ENCODE measurements at regions not wholly inside any gene's neighbourhood (a gene's known extent, or its start where the extent isn't known, plus 50 kb on each side); places are given as distances from the start of the nearest gene placed in this dataset.

- DNase-seq (ENCODE audit: low spot score in 2 of 2, unreplicated experiment in 2 of 2) = no peak
- Mint-ChIP-seq H3K4me3 (no peak overlapping the region), H3K9me3 (peaks cover 13% of the 10 kb centered on the region), H3K36me3 (peaks cover 1% of the 10 kb centered on the region), H3K4me1 (peaks cover 8% of the 10 kb centered on the region), H3K27ac (no peak overlapping the region), H3K27me3 (ENCODE audit: low read depth) (no peaks in the 10 kb centered on the region)
- TF ChIP-seq CTCF (IDR thresholded peaks at IDR 0.05; ENCODE audit: unreplicated experiment) = no peak
Measured at GRCh38 chr7:22676385-22676784, 50.6 kb upstream of the IL6 start.

- H3K36me3 Mint-ChIP-seq = peaks cover 1% of the 10 kb centered on the region
- H3K27ac Mint-ChIP-seq = no peak overlapping the region
- peaks cover 13% of the 10 kb centered on the region for H3K9me3 Mint-ChIP-seq
- H3K4me1 Mint-ChIP-seq = peaks cover 10% of the 10 kb centered on the region
- no peak for DNase-seq (ENCODE audit: low spot score in 2 of 2, unreplicated experiment in 2 of 2)
- TF ChIP-seq CTCF (IDR thresholded peaks at IDR 0.05; ENCODE audit: unreplicated experiment) = no peak
- H3K4me3 Mint-ChIP-seq = no peak overlapping the region
- H3K27me3 Mint-ChIP-seq (ENCODE audit: low read depth) = no peaks in the 10 kb centered on the region
Measured at GRCh38 chr7:22675917-22676343, 51.1 kb upstream of the IL6 start.

- Mint-ChIP-seq H3K27ac (no peak overlapping the region), H3K27me3 (ENCODE audit: low read depth) (no peaks in the 10 kb centered on the region), H3K36me3 (peaks cover 1% of the 10 kb centered on the region), H3K9me3 (peaks cover 13% of the 10 kb centered on the region), H3K4me1 (peaks cover 10% of the 10 kb centered on the region), H3K4me3 (no peak overlapping the region)
- no peak for TF ChIP-seq CTCF (IDR thresholded peaks at IDR 0.05; ENCODE audit: unreplicated experiment)
- no peak for DNase-seq (ENCODE audit: low spot score in 2 of 2, unreplicated experiment in 2 of 2)
Measured at GRCh38 chr7:22675421-22675820, 51.6 kb upstream of the IL6 start.

- TF ChIP-seq CTCF (IDR thresholded peaks at IDR 0.05; ENCODE audit: unreplicated experiment) = no peak
- Mint-ChIP-seq H3K27me3 (ENCODE audit: low read depth) (no peaks in the 10 kb centered on the region), H3K9me3 (peaks cover 13% of the 10 kb centered on the region), H3K36me3 (peaks cover 1% of the 10 kb centered on the region), H3K27ac (no peak overlapping the region), H3K4me3 (no peak overlapping the region), H3K4me1 (peaks cover 12% of the 10 kb centered on the region)
- DNase-seq (ENCODE audit: low spot score in 2 of 2, unreplicated experiment in 2 of 2) = no peak
Measured at GRCh38 chr7:22672846-22673680, 53.9 kb upstream of the IL6 start.

GRCh38 chr7:22671177-22671879 lies 55.7 kb upstream of the IL6 start:
- Mint-ChIP-seq H3K27ac (peak overlapping the region; percentile 35), H3K4me1 (peaks cover 14% of the 10 kb centered on the region), H3K4me3 (no peak overlapping the region), H3K27me3 (ENCODE audit: low read depth) (no peaks in the 10 kb centered on the region), H3K36me3 (peaks cover 1% of the 10 kb centered on the region), H3K9me3 (peaks cover 13% of the 10 kb centered on the region)
- no peak for DNase-seq (ENCODE audit: low spot score in 2 of 2, unreplicated experiment in 2 of 2)
- TF ChIP-seq CTCF (IDR thresholded peaks at IDR 0.05; ENCODE audit: unreplicated experiment) = no peak
